ENCODE measurements at regions not wholly inside any gene's neighbourhood (a gene's known extent, or its start where the extent isn't known, plus 50 kb on each side); places are given as distances from the start of the nearest gene placed in this dataset.

GRCh38 chr7:48741545-48741944 is 182.8 kb upstream of the CDC14C start:
- TF ChIP-seq CTCF (IDR thresholded peaks at IDR 0.05; ENCODE audit: poor library complexity) (no peak), EZH2phosphoT487 (IDR thresholded peaks at IDR 0.05; ENCODE audit: low read depth, severe bottlenecking, unreplicated experiment) (no peak), EZH2 (IDR thresholded peaks at IDR 0.05; ENCODE audit: borderline replicate concordance) (no peak)
